GM21526 (cell line): ENCODE measurements at regions not wholly inside any gene's neighbourhood (a gene's known extent, or its start where the extent isn't known, plus 50 kb on each side); places are given as distances from the start of the nearest gene placed in this dataset.

ENCODE experiments used
- ATAC-seq: cut with Tn5 transposase; IDR thresholded peaks from one replicate; pipeline ENCODE4 v1.9.1; 2021; ENCODE audit warnings: moderate library complexity; ENCODE audit not compliant: unreplicated experiment, low FRiP score

- no peak for ATAC-seq
Observed at GRCh38 chr14:98415766-98416165, 856.2 kb downstream of the BCL11B start.

GRCh38 chr14:98417001-98417400 is 855.0 kb downstream of the BCL11B start:
- ATAC-seq, result no peak

GRCh38 chr14:98428483-98428994 is 843.5 kb downstream of the BCL11B start:
- no peak for ATAC-seq

- ATAC-seq, result no peak
Observed at GRCh38 chr14:98433436-98433835, 838.6 kb downstream of the BCL11B start.

DNA sequence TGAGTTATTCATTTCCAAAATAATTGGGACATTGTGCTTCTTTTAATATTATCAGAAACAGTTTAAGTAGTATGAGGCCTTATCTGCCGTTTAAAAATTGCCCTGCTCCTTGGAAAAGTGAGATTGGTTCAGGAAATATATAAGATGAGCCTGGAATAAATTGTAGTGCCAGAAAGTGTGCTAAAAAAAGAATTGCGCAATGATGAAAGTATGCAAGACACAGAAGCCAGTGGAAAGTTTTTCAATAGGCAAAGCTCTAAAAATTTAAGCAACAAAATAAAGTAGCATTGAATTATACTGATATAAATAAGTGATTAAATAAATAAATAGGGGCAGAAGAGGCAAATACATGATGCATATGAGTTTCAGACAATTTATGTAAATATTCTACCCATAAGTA is 834.9 kb downstream of the BCL11B start:
- no peak for ATAC-seq

DNA sequence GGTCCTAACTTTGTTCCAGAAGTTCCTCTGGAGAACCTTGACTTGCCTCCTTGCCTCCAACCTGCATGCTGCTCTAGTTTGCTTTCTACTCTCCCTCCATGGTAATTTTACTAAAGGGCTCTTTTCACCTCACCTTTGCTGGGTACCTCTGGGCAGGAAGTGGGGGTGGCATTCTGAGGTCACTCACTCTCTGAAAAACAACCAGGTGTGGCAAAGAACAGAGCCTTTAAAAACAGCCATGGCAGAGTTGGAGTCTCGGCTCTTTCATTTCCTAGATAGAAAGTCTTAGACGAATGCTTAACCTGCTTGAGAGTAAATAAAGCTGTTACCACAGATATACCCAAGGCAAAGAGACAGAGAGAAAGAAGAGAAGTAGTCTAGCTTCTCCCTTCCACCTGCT is 827.9 kb downstream of the BCL11B start:
- no peak for ATAC-seq

- no peak for ATAC-seq
Observed at GRCh38 chr14:98445718-98446117, 826.3 kb downstream of the BCL11B start.

GRCh38 chr14:98446508-98446907 is 825.5 kb downstream of the BCL11B start:
- no peak for ATAC-seq

GRCh38 chr14:98456231-98456630 is 815.8 kb downstream of the BCL11B start:
- no peak for ATAC-seq

GRCh38 chr14:98458702-98459101 is 813.3 kb downstream of the BCL11B start:
- ATAC-seq, result no peak

DNA sequence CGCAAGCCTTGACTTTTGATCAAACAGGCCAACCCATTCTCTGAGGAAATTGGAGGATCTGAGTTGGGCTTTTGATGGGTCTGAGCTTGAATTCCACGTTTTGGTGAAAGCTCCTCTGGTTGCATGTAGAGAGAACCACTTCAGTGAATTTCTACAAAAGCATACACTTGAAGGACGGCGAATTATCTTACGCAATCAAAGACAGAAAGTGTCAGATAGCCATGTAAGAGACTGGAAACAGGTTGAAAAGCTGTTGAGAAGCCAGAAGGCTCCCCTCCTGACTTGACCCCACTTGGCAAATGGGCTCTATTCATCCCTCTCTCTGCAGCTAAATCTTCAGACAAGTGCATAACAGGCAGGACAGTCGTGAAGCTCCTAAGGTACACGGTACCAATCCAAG is 809.1 kb downstream of the BCL11B start:
- no peak for ATAC-seq

DNA sequence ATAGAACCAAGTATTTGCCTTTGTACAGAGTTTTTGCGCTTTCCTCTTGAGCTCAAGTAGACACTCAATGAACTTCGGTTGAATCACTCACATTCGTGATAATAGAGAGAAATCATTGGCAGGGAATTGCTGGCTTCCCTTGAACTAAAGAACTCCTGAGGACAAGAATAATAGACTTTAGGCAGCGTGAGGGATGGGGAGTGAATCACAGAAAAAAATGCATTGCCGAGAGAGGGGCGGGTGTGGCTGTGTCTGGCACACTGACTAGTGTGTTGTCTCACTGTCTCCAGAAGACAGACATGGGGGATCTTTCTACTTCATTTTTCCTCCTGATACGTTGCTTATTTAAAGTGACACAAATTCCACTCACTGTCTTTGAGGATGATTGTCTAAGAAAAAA is 805.2 kb downstream of the BCL11B start:
- ATAC-seq, result no peak

GRCh38 chr14:98470663-98471062 is 801.3 kb downstream of the BCL11B start:
- ATAC-seq, result no peak

GRCh38 chr14:98474900-98475299 is 797.1 kb downstream of the BCL11B start:
- ATAC-seq, result no peak

DNA sequence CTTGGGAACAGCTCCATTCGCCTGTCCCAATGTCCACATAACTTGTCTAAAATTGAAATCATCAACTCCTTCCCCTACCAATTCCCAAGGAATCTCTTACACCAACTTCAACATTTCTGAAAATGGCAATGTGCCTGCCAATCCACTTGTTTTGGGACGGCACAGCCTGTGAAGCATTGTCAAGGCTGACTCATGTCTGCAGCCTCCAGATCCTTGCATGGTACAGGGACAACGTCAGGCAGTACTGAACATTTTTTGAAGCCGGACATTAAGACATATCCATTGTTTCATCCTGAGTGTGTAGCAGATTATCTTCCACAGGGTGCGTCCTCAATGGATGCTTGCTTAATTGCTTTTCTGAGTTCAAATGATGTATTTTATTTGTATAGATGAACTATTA is 794.1 kb downstream of the BCL11B start:
- ATAC-seq, result no peak

- ATAC-seq, result no peak
Observed at GRCh38 chr14:98489115-98489514, 782.9 kb downstream of the BCL11B start.

DNA sequence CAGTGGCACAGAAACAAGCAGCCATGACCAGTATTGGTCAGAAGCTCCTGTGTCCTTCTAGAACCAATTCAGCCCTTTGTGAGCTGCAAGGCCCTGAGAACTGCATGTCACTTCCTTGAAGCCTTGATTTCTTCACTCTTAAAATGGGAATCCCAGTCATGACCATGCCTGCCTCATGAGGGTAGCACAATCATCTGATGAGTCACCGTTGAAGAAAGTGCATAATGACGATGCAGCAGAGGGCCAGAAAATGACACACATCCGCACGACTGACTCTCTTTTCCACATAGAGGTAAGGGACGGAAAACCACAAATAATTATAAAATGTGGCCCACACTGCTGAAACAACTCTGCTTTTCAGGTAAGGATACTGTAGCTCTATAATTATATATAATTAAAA is 777.4 kb downstream of the BCL11B start:
- ATAC-seq, result no peak

DNA sequence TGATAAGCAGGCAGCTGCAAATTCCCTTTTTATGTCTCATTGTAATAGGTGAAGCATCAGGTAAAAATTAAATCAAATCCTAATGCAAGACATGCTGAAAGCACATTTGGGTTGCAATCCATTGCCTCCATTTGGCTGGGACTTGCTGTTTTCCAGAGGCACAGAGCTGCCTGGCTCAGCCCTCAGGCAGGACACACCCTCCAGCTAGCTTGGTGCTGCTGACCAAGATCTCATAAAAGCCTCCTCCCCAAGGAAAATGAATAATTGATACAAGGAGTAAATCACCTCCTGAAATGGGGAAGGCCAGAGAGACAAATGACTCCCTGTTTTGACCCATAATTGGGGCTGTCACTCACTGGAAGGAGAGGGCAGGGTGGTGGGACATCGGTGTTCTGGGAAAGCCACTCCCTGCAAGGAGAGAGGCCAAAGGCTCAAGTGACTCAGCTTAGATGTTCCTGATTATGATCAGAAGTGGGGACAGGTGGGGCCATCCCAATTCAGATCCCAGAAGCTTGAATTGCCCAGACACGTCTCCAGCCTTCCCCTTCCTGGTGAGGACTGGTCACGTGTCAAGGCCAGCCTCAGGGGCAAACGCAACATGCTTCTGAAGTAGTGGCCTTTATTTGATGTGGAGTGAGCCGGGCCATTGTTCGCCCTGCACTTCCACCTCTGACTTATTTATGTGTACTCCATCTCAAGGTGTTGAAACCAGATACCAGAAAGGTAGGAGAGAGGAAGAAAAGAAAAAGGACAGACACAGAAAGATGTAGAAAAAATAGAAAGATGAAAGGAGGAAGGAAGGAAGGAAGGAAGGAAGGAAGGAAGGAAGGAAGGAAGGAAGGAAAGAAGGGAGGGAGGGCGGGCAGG is 773.7 kb downstream of the BCL11B start:
- ATAC-seq, result no peak

DNA sequence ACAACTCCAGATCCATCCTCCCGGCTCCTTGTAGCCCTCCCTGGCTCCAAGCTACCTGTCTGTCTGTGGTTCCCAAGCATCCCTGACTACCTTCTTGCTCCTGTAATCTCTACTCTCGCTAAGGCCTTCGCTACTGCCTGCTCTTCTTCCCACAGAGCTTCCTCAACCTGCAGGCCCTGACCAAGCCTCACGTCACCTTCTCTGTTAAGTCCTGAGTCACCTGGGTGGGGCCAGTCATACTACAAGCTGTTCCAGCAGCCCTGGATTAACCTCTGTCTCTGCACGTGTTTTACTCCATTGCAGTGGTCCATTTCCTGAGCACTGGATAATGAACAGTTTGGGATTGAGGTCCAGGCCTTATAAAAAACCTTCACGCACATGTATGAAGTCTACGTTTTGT is 770.7 kb downstream of the BCL11B start:
- no peak for ATAC-seq

GRCh38 chr14:98501836-98502235 is 770.2 kb downstream of the BCL11B start:
- no peak for ATAC-seq

GRCh38 chr14:98503086-98503815 is 768.7 kb downstream of the BCL11B start:
- ATAC-seq, result no peak

DNA sequence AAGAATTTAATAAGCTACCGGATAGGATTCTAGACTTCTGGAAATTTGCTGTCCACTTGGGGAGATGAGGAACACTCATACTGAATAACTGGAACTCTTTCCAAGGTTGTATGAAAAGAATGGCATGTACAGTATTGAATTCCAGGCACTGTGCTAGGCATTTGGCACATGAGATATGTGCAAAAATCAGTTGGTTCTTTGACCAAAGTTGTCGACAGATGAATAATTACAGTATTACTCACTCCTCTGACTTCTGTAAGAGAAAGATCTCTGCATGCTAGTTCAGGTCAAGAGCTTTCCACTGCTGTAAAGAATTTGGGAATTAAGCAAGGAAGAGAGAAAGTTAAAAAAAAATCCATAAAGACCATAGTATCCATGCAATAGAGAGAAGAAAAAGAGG is 764.7 kb downstream of the BCL11B start:
- ATAC-seq, result no peak
